H9 (cell line): ENCODE measurements at regions not wholly inside any gene's neighbourhood (a gene's known extent, or its start where the extent isn't known, plus 50 kb on each side); places are given as distances from the start of the nearest gene placed in this dataset.

ENCODE experiments used
- DNase-seq: peaks from one replicate; pipeline ENCODE4 v3.0.0-alpha.2; 2017
- H2AFZ ChIP-seq: one replicate; pipeline ENCODE4 v1.6.1; 2013; ENCODE audit warnings: mild to moderate bottlenecking, low read length, control low read depth, moderate library complexity
- H2AK5ac ChIP-seq: 2 replicates; pipeline ENCODE4 v1.6.1; 2013; ENCODE audit warnings: low read length, control low read depth, mixed read lengths; ENCODE audit not compliant: insufficient read length
- H2BK120ac ChIP-seq: one replicate; pipeline ENCODE4 v1.6.1; 2013; ENCODE audit warnings: low read depth, mild to moderate bottlenecking, low read length, control low read depth, inconsistent platforms; ENCODE audit not compliant: poor library complexity, severe bottlenecking
- H2BK12ac ChIP-seq: 2 replicates; pipeline ENCODE4 v1.6.1; 2013; ENCODE audit warnings: low read length, control low read depth, mixed read lengths, low read depth; ENCODE audit not compliant: insufficient read length
- H2BK15ac ChIP-seq: 2 replicates; pipeline ENCODE4 v1.6.1; 2013; ENCODE audit warnings: low read depth, low read length, control low read depth
- H2BK20ac ChIP-seq: one replicate; pipeline ENCODE4 v1.6.1; 2013; ENCODE audit warnings: low read depth, mild to moderate bottlenecking, low read length, control low read depth, inconsistent platforms; ENCODE audit not compliant: poor library complexity, severe bottlenecking
- H2BK5ac ChIP-seq: 2 replicates; pipeline ENCODE4 v1.6.1; 2013; ENCODE audit warnings: low read length, control low read depth, mixed read lengths; ENCODE audit not compliant: insufficient read length
- H3K14ac ChIP-seq: 2 replicates; pipeline ENCODE4 v1.6.1; 2013; ENCODE audit warnings: low read length, control low read depth; ENCODE audit not compliant: insufficient read depth
- H3K18ac ChIP-seq: 2 replicates; pipeline ENCODE4 v1.6.1; 2013; ENCODE audit warnings: low read depth, mild to moderate bottlenecking, mixed read lengths, low read length, control low read depth; ENCODE audit not compliant: insufficient read length
- H3K23ac ChIP-seq: 2 replicates; pipeline ENCODE4 v1.6.1; 2013; ENCODE audit warnings: low read length, control low read depth, mixed read lengths, low read depth; ENCODE audit not compliant: insufficient read length
- H3K23me2 ChIP-seq: 2 replicates; pipeline ENCODE4 v1.6.1; 2013; ENCODE audit warnings: low read depth, mild to moderate bottlenecking, mixed read lengths, low read length, control low read depth; ENCODE audit not compliant: insufficient read length, poor library complexity, severe bottlenecking
- H3K27ac ChIP-seq: 2 replicates; pipeline ENCODE4 v1.5.1; 2013; ENCODE audit warnings: low read length, control low read depth, mixed read lengths, low read depth; ENCODE audit not compliant: insufficient read length
- H3K27me3 ChIP-seq: 2 replicates; pipeline ENCODE4 v1.6.1; 2013; ENCODE audit warnings: low read length, control low read depth, inconsistent platforms; ENCODE audit not compliant: insufficient read depth
- H3K4ac ChIP-seq: 2 replicates; pipeline ENCODE4 v1.6.1; 2013; ENCODE audit warnings: low read depth, mild to moderate bottlenecking, control low read depth, inconsistent platforms, low read length, moderate library complexity
- H3K4me1 ChIP-seq: 2 replicates; pipeline ENCODE4 v1.6.1; 2013; ENCODE audit warnings: low read length, control low read depth, inconsistent platforms; ENCODE audit not compliant: insufficient read depth
- H3K4me2 ChIP-seq: 2 replicates; pipeline ENCODE4 v1.6.1; 2013; ENCODE audit warnings: low read length, control low read depth, mixed read lengths; ENCODE audit not compliant: insufficient read length, insufficient read depth
- H3K56ac ChIP-seq: 2 replicates; pipeline ENCODE4 v1.6.1; 2013; ENCODE audit warnings: low read depth, mild to moderate bottlenecking, mixed read lengths, low read length, control low read depth; ENCODE audit not compliant: insufficient read length
- H3K79me1 ChIP-seq: 2 replicates; pipeline ENCODE4 v1.6.1; 2013; ENCODE audit warnings: low read depth, mild to moderate bottlenecking, moderate library complexity, low read length, control low read depth, inconsistent platforms; ENCODE audit not compliant: insufficient read depth, poor library complexity, severe bottlenecking
- H3K79me2 ChIP-seq: 2 replicates; pipeline ENCODE4 v1.6.1; 2013; ENCODE audit warnings: low read length, control low read depth, inconsistent platforms; ENCODE audit not compliant: insufficient read depth
- H3K9ac ChIP-seq: 2 replicates; pipeline ENCODE4 v1.6.1; 2013; ENCODE audit warnings: low read length, control low read depth, mixed read lengths; ENCODE audit not compliant: insufficient read length; ENCODE audit errors: extremely low read depth
- H3K9me3 ChIP-seq: one replicate; pipeline ENCODE4 v1.6.1; 2013; ENCODE audit warnings: low read depth, low read length, inconsistent platforms; ENCODE audit not compliant: control insufficient read depth
- H3T11ph ChIP-seq: one replicate; pipeline ENCODE4 v1.6.1; 2013; ENCODE audit warnings: mild to moderate bottlenecking, low read length, control low read depth, inconsistent platforms
- H4K20me1 ChIP-seq: one replicate; pipeline ENCODE4 v1.6.1; 2013; ENCODE audit not compliant: control insufficient read depth, insufficient read length, insufficient read depth
- H4K5ac ChIP-seq: 2 replicates; pipeline ENCODE4 v1.6.1; 2013; ENCODE audit warnings: low read depth, mild to moderate bottlenecking, mixed read lengths, low read length, control low read depth; ENCODE audit not compliant: insufficient read length
- H4K8ac ChIP-seq: replicated peaks from 2 replicates; pipeline ENCODE4 v1.6.1; 2013; ENCODE audit warnings: low read length, control low read depth, mixed read lengths, low read depth; ENCODE audit not compliant: insufficient read length
- H4K91ac ChIP-seq: 2 replicates; pipeline ENCODE4 v1.6.1; 2013; ENCODE audit warnings: low read depth, mild to moderate bottlenecking, moderate library complexity, mixed read lengths, low read length, control low read depth; ENCODE audit not compliant: insufficient read length
- H3K27ac Mint-ChIP-seq, 3 experiments: 2 replicates in 2 of 3; 3 replicates in 1 of 3; pipeline ENCODE4 v1.8.0; 2020 to 2021; ENCODE audit warnings: mixed read lengths in 3 of 3, mild to moderate bottlenecking in 1 of 3, moderate library complexity in 1 of 3
- H3K27me3 Mint-ChIP-seq: 2 replicates; pipeline ENCODE4 v1.8.0; 2021; ENCODE audit warnings: low read depth, mild to moderate bottlenecking, moderate library complexity, mixed read lengths
- H3K36me3 Mint-ChIP-seq, 3 experiments: 2 replicates in 2 of 3; 3 replicates in 1 of 3; pipeline ENCODE4 v1.8.0; 2020 to 2021; ENCODE audit warnings: low read depth in 3 of 3, mixed read lengths in 3 of 3; ENCODE audit not compliant: insufficient read depth in 1 of 3
- H3K4me1 Mint-ChIP-seq, 2 experiments: 2 replicates each; pipeline ENCODE4 v1.8.0; 2020; ENCODE audit warnings: mixed read lengths in 2 of 2
- H3K4me3 Mint-ChIP-seq, 2 experiments: 2 replicates in 1 of 2; 3 replicates in 1 of 2; pipeline ENCODE4 v1.8.0; 2020 to 2021; ENCODE audit warnings: mild to moderate bottlenecking in 2 of 2, mixed read lengths in 2 of 2, moderate library complexity in 1 of 2
- H3K9me3 Mint-ChIP-seq, 2 experiments: 2 replicates in 1 of 2; 3 replicates in 1 of 2; pipeline ENCODE4 v1.8.0; 2020; ENCODE audit warnings: mild to moderate bottlenecking in 2 of 2, mixed read lengths in 2 of 2, moderate library complexity in 1 of 2
- WGBS: extraction: QIAGEN DNeasy Blood & Tissue Kit; methylation state at CpG from one replicate; pipeline ENCODE4 v1.1.7; 2013; ENCODE audit warnings: missing lambda C conversion rate, low lambda C conversion rate, mixed read lengths; ENCODE audit not compliant: insufficient read length; ENCODE audit errors: extremely low coverage; 5-methylcytosine and 5-hydroxymethylcytosine counted together
- TF ChIP-seq, protein P1 (sequence below): fragments of 200-600 bp; sonication (generic); conservative IDR thresholded peaks from 3 replicates; pipeline ENCODE4 v1.8.0; 2021; ENCODE audit warnings: antibody characterized with exemption, mild to moderate bottlenecking

DNA sequence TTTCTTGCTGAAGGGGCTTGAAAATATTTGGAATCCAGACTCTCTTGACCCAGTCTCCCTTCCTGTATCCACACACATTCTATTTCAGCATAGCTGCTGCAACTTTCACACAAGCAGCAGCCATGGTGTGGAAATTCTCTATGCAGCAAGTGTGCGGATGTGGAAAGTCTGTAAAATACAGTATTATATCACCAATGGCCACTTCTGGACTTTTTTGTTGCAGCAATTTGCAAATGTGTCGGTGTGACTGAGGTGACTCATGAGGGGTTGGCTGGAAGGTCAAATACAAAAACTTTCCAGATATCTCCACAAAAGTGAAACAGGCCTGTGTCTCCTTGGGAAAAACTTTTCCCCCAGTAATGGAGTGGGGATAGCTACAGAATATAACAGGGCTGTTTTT is 299.3 kb upstream of the GYPC start:
- Histone ChIP-seq H2AFZ (no peak overlapping the region), H3K9ac (no peak overlapping the region), H3T11ph (no peak overlapping the region), H2BK120ac (no peak overlapping the region), H3K23me2 (no peaks in the 10 kb centered on the region), H3K4ac (no peak overlapping the region), H3K14ac (no peak overlapping the region), H3K23ac (no peak overlapping the region), H4K5ac (no peak overlapping the region), H3K9me3 (no peaks in the 10 kb centered on the region), H3K56ac (no peak overlapping the region), H3K79me2 (no peaks in the 10 kb centered on the region), H4K8ac (no peak overlapping the region), H2BK12ac (no peak overlapping the region), H4K91ac (no peak overlapping the region), H3K27ac (no peak overlapping the region), H3K18ac (no peak overlapping the region), H3K4me1 (no peaks in the 10 kb centered on the region), H3K79me1 (no peaks in the 10 kb centered on the region), H2AK5ac (no peak overlapping the region), H4K20me1 (no peaks in the 10 kb centered on the region), H2BK15ac (no peak overlapping the region), H3K4me2 (no peak overlapping the region), H2BK20ac (no peak overlapping the region), H2BK5ac (no peak overlapping the region), H3K27me3 (no peaks in the 10 kb centered on the region)
- H3K4me1 Mint-ChIP-seq = no peaks in the 10 kb centered on the region
- H3K9me3 Mint-ChIP-seq = peaks cover 0 to 3% of the 10 kb centered on the region in 2 experiments; a peak in 1 of 5 replicates
- H3K27me3 Mint-ChIP-seq = no peaks in the 10 kb centered on the region
- H3K36me3 Mint-ChIP-seq = no peaks in the 10 kb centered on the region; a peak in 1 of 7 replicates
- no CpG with 5 or more reads among the region's 2 CpGs for WGBS
- TF ChIP-seq, protein P1, sequence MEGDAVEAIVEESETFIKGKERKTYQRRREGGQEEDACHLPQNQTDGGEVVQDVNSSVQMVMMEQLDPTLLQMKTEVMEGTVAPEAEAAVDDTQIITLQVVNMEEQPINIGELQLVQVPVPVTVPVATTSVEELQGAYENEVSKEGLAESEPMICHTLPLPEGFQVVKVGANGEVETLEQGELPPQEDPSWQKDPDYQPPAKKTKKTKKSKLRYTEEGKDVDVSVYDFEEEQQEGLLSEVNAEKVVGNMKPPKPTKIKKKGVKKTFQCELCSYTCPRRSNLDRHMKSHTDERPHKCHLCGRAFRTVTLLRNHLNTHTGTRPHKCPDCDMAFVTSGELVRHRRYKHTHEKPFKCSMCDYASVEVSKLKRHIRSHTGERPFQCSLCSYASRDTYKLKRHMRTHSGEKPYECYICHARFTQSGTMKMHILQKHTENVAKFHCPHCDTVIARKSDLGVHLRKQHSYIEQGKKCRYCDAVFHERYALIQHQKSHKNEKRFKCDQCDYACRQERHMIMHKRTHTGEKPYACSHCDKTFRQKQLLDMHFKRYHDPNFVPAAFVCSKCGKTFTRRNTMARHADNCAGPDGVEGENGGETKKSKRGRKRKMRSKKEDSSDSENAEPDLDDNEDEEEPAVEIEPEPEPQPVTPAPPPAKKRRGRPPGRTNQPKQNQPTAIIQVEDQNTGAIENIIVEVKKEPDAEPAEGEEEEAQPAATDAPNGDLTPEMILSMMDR = no peak
- DNase-seq = no peak
- H3K4me3 Mint-ChIP-seq = no peak overlapping the region
- H3K27ac Mint-ChIP-seq = no peak overlapping the region
